CD4-positive, alpha-beta T cell treated with Interleukin-4 for 1 hour (primary cell): ENCODE measurements at regions not wholly inside any gene's neighbourhood (a gene's known extent, or its start where the extent isn't known, plus 50 kb on each side); places are given as distances from the start of the nearest gene placed in this dataset.

Experiments
- DNase-seq, 2 donors: peaks; one replicate each; pipeline ENCODE4 v3.0.0-alpha.2; 2020 to 2022

- DNase-seq, result no peak
Measured at GRCh38 chrX:49773993-49774392, 55.1 kb upstream of the PAGE4 start.

GRCh38 chrX:49767236-49767635 lies 61.9 kb upstream of the PAGE4 start:
- no peak for DNase-seq

- no peak for DNase-seq
Measured at GRCh38 chrX:49762175-49762720, 66.5 kb upstream of the PAGE1 start.

- peak in 1 of 2 donors; percentile 19 for DNase-seq
Measured at GRCh38 chrX:49761481-49761880, 65.7 kb upstream of the PAGE1 start.

- DNase-seq, result no peak
Measured at GRCh38 chrX:49760290-49760890, 64.6 kb upstream of the PAGE1 start.

GRCh38 chrX:49756692-49757091 lies 60.9 kb upstream of the PAGE1 start:
- DNase-seq, result no peak

- DNase-seq, result peak; percentile 50 to 57
Measured at GRCh38 chrX:49754233-49754857, 58.6 kb upstream of the PAGE1 start.

GRCh38 chrX:49753691-49754090 lies 57.9 kb upstream of the PAGE1 start:
- no peak for DNase-seq

- no peak for DNase-seq
Measured at GRCh38 chrX:49748211-49748956, 52.6 kb upstream of the PAGE1 start.

GRCh38 chrX:49746306-49746705 lies 50.5 kb upstream of the PAGE1 start:
- DNase-seq, result no peak
